SK-N-MC (cell line): ENCODE measurements at regions not wholly inside any gene's neighbourhood (a gene's known extent, or its start where the extent isn't known, plus 50 kb on each side); places are given as distances from the start of the nearest gene placed in this dataset.

ENCODE experiments used
- EZH2 ChIP-seq: fragments of 200-600 bp; sonication (generic); IDR thresholded peaks from one replicate; pipeline ENCODE4 v1.6.1; 2017; ENCODE audit warnings: antibody characterized with exemption
- POLR2AphosphoS5 ChIP-seq: IDR thresholded peaks from 2 replicates; pipeline ENCODE4 v1.6.1; 2012; ENCODE audit warnings: mild to moderate bottlenecking, low read depth, low read length, borderline replicate concordance

DNA sequence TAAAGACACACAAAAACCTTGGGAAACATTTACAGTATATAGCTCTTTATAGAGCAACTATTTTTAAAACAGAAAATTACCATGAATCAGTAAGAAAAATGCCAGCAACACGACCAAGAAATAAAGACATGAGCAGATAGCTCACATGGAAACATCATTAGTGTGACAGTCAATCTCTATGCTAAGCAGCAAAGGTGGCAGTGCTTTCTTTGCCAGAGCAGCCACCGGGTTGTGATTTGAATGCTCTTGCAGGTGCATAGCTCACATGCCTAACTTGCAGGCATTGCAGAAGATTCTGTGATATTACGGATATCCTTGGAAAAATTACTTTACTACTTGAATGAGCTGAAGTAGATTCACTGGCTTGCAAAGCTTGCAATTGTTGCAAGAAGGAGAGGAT is 652.9 kb upstream of the C16orf82 start:
- TF ChIP-seq POLR2AphosphoS5: no peak
- TF ChIP-seq EZH2: no peak
